GM03348 (cell line): ENCODE measurements at regions not wholly inside any gene's neighbourhood (a gene's known extent, or its start where the extent isn't known, plus 50 kb on each side); places are given as distances from the start of the nearest gene placed in this dataset.

Source experiments
- DNase-seq: peaks from one replicate; pipeline ENCODE4 v3.0.0; 2012; ENCODE audit warnings: low spot score

GRCh38 chr1:29864431-29865022 lies 628.2 kb downstream of the PTPRU start:
- DNase-seq: no peak

- no peak for DNase-seq
These were observed 625.6 kb downstream of the PTPRU start for GRCh38 chr1:29861922-29862321.

- DNase-seq: no peak
These were observed 625.1 kb downstream of the PTPRU start for GRCh38 chr1:29861446-29861845.

GRCh38 chr1:29860681-29861080 lies 624.4 kb downstream of the PTPRU start:
- DNase-seq: no peak

GRCh38 chr1:29860056-29860455 lies 623.7 kb downstream of the PTPRU start:
- DNase-seq: no peak

- DNase-seq: no peak
These were observed 622.8 kb downstream of the PTPRU start for GRCh38 chr1:29859126-29859525.

GRCh38 chr1:29858646-29859045 lies 622.3 kb downstream of the PTPRU start:
- no peak for DNase-seq

- no peak for DNase-seq
These were observed 620.2 kb downstream of the PTPRU start for GRCh38 chr1:29856340-29857114.

GRCh38 chr1:29855561-29856160 lies 619.3 kb downstream of the PTPRU start:
- DNase-seq: no peak

GRCh38 chr1:29854700-29855276 lies 618.5 kb downstream of the PTPRU start:
- DNase-seq: no peak

- DNase-seq: no peak
These were observed 617.5 kb downstream of the PTPRU start for GRCh38 chr1:29853716-29854330.

GRCh38 chr1:29852248-29852647 lies 615.9 kb downstream of the PTPRU start:
- no peak for DNase-seq

GRCh38 chr1:29851691-29852090 lies 615.4 kb downstream of the PTPRU start:
- no peak for DNase-seq

GRCh38 chr1:29849991-29850757 lies 613.9 kb downstream of the PTPRU start:
- no peak for DNase-seq

- peak; percentile 47 for DNase-seq
These were observed 612.9 kb downstream of the PTPRU start for GRCh38 chr1:29849038-29849750.

- DNase-seq: no peak
These were observed 609.6 kb downstream of the PTPRU start for GRCh38 chr1:29845910-29846309.

GRCh38 chr1:29842130-29842529 lies 605.8 kb downstream of the PTPRU start:
- DNase-seq: no peak

GRCh38 chr1:29839726-29840125 lies 603.4 kb downstream of the PTPRU start:
- no peak for DNase-seq

GRCh38 chr1:29838738-29839320 lies 602.5 kb downstream of the PTPRU start:
- no peak for DNase-seq
